Stimulated activated CD8-positive, alpha-beta memory T cell treated with anti-CD3 and anti-CD28 coated beads, Interleukin-7, amount 100 ng/mL, for 1 hour (primary cell): ENCODE measurements at regions not wholly inside any gene's neighbourhood (a gene's known extent, or its start where the extent isn't known, plus 50 kb on each side); places are given as distances from the start of the nearest gene placed in this dataset.

Experiments
- DNase-seq, 2 donors: peaks; one replicate each; pipeline ENCODE4 v3.0.0-alpha.2; 2020; ENCODE audit warnings: low read depth in 2 of 2

DNA sequence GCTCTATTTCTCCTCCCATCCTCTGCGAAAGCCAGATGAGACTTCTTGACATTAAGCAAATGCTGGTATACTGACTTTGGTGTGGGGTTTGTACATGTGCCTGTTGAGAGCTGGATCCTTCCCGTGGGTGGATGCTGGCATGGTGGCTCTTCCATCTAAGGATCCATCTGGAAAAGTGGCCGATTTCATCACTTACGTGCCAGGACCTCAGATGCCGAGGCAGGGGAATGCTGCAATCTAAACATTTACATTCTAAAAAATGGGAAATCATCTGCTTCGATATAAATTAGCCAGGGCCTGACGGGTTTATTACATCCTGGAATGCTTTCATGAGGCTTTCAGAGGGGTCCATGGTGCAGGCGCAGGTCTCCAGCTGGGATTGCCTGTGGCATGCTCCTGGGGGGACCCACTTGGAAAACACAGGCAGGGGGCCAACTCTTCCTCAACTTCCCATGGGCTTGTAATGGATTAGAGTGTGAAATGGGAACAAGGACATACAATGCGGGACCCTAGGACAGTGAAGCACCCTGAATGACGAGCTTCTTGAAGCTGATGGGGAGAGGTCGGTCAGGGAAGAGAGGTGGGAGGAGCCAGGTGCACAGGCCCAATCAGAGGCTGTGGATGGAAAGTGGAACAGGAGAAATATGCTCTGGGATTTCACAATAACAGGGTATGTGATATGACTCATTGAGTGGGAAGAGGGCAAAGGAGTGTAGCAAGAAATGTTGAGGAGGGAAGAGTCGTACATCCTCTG, 105.5 kb upstream of the PITX1 start:
- DNase-seq: no peak

DNA sequence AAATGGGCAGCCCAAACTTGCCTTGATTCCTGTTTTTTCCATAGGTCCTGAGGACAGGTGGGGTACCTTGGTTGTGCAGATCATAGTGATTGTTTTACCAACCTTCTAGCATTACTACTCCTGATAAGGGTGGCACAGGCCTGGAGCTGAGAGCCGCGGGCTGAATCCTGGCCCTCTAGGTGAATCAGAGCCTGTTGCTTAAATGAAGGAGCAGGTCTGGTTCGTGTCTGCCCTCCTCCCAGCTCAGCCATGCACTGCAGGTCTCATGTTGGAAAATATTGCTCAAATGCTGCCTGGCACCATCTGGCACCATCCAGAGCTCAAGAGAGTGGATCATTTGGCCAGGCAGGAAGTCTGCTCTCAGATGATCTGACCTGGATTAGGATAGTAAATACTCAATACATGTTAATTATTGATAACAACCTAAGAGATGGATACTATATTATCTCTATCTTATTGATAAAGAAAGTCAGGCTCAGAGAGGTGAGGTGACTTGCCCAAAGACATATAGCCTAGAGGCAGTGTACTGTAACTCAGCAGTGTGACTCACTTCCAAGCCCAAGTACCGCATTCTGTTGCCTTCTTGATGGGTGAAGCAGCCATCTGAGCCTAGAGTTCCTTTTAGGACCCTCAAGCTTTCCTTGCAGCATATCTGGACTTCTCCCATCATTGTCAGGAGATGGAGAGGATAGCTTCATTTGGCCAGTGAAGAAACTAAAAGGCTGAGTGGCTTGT, 104.3 kb upstream of the PITX1 start:
- no peak for DNase-seq

DNA sequence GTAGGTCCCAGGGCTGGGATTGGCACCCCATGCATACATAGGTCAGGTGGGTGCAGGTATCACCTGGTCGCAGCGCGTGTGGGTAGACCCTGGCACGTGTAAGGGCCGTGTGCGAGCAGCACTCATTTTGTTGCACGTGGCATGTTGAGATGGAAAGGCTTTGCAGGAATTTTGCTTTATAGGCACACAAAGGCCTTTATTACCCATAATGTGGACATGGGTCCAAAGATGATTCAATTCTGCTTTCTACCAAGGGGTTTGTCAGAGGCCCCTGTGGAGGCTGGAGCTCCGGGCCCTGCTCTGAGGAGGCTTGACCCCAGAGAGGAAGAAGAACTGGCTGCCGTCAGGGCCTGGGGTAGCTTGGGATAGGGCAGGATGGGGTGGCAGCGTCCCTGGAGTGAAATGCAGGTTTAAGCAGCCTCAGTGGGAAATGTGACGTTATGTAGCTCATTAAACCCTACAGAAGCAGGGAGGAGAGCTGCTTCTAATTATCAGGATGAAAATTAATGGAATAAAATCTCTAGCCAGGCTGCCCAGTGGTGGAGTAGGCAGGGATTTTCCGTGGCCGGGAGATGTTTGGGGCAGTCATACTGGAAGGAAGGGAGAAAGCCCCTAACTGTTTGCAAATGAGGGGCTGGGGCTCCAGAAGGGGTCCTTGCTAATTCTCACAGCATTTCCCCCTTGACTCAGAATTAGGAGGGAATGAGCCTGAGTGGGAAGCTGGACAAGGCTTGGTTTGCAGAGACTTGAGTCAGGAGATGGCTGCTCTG, 103.3 kb upstream of the PITX1 start:
- no peak for DNase-seq

DNA sequence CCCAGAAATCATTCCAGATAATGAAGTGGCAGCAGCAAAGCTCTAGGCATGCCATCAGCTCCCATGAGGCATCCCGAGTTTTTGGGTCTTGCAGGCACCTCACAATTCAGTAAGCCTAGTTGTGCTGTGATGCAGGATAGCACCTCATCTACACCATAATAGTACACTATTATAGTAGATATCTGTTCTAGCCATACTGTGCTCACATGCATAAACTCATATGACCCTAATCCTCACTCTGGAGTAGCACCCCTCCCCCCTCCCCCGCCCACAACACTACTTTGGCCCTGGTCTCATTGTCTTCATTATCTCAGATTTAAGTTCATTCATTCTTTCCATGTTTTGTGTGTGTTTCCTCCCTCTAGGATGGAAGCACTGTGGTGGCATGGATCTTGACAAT, 102.5 kb upstream of the PITX1 start:
- DNase-seq: no peak

DNA sequence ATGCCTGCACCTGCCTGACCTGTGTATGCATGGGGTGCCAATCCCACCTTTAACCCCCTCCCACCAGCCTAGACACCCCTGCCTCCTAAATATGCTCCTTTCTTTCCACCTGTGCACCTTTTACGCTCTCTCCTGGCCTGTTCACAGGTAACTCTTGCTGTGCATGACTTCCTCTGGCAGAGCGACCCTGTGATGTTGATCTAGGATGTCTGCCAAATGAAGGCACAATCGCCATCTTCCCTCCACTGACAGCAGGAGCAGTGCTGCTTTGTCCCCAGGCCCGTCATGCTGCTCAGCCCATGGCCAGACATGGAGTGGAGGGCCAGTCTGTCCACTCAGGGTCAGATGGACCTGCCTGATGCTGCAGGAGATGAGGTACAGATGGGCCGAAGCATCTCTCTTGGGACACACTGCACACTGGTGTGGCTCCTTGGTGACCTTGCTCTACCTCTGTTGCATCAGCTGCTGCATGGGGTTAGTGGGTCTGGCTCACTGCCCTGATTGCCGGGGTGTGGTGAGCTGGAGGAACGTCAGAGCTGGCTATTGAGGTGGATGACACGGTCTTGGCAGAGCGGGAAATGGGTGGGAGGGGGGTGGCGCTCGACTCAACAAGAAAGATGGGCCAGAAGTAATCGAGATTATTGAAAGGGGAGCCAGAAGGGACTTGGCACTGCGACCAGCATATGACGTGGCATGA, 101.7 kb upstream of the PITX1 start:
- DNase-seq: no peak

DNA sequence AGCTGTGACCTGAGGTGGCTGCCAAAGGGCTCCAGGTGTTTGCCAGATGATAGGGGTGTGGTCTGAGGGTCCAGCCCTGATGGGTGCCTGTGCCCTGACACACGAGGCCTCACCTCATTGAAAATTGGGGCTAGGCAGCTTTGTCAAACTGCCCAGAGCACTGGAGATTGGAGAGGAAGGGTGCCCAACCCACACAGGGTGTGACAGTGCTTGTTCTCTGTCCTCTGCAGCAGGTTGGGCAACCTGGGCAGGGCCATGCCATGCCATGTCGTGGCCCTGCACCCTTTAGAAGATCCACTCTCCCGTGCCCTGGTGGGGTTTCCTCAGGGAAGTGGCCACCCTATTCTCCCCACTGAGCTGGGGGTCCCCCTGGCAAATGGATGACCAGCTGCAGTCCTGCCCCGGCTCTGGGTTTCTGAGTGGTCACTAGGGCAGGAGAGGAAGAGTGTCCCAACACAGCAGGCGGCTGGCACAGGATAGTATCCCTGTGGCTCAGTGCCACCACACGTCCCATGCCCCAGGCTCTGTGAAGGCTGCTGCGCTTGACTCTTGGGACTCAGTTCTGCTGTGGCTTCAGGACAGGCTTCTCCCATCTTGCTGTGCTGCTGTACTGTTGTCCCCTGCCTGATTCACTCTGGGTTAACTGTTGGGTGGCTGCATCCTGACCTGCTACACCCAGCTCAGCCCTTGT, 100.8 kb upstream of the PITX1 start:
- DNase-seq: no peak

DNA sequence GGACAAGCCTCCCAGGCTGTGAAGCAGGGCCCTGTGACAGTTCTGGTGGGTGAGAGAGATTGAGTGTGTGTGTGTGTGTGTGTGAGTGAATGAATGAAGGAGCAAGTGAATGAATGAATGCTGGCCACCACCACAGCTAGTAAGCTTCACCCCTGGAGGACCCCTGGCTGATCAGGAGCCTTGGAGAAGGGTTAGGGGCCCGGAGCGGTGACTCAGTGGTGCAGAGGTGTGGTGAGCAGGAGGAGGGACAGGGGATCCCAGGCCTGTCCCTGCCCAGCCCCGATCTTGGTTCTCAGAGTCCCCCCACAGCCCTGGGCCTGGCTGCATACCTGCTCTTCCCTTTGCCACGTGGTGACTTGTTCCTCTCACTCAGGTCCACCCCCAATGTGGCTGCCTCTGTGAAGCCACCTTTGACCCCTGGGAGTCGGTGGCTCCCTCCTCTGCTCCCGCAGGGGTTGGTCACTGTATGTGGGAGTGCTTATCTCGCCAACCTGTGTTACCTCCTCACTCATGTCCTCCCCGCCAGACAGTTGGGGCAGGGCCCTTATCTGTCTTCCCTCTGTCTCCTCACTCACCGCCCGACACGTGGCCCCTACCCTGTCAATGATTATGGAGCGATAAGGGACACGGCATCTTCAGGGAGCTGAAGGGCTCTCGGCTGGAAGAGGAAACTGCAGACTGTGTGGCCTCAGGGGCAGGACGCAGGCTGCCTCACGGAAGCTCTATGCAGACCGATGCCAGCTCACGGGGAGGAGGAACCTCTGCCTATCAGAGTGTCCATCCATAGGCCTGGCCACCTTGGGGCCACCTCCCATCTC, 99.9 kb upstream of the PITX1 start:
- DNase-seq: no peak

DNA sequence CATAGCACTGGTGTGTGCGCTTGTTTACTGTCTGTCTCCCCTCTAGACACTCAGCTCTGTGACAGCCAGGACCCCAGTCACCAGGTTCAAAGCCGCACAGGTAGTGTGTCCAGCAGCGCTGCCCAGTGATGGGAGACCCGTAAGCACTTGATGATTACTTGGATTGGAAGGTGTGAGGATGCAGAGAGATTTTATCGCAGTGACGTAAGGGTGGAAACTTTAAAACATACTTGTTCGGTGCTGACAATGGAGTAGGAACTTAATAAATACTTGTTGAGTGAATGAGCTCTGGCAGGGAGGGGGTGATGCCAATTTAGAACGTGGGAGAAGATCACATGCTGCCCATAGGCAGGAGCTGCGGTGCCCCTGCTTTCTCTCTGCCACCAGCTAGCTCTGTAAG, 99.2 kb upstream of the PITX1 start:
- DNase-seq: no peak

DNA sequence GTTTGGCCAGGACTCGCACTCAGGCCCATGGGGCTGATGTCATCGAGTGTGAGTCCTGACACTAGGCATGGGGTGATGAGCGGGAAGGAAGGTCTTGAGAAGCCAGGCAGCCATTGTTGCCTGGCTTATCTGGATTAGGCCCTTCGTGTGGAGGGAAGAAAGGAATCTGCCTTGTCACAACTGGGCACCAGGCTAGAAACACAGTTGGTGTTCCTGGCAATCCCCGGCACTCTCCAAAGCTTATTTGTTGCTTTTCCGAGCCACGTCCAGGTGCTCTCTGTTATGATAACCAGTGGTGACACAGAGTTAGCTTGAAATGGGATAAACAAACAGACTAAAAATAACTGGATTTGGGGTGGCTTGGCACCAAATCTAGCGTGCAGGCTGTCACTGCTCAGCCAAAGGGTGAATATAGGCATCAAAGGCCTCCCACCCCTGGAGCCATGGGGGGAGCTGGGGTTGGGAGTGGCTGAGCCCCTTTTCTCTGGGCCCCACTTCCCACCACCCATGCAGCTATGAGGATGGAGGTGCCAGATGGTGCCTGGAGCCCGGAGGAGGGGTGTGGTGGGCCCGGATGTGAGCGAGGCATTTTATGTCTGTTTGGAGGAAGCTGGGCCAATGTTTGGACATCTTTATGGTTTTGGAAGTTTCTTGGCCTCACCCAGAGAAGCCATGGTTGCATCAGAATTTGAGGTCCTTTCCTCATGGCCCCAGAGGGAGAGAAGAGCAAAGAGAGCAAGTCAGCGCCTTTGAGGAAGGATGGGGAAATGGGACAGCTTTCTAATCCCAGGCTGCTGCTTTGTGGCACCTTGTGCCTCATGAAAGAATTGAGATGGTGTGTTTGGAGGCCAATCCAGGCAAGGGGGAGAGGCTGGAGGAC, 98.0 kb upstream of the PITX1 start:
- no peak for DNase-seq

DNA sequence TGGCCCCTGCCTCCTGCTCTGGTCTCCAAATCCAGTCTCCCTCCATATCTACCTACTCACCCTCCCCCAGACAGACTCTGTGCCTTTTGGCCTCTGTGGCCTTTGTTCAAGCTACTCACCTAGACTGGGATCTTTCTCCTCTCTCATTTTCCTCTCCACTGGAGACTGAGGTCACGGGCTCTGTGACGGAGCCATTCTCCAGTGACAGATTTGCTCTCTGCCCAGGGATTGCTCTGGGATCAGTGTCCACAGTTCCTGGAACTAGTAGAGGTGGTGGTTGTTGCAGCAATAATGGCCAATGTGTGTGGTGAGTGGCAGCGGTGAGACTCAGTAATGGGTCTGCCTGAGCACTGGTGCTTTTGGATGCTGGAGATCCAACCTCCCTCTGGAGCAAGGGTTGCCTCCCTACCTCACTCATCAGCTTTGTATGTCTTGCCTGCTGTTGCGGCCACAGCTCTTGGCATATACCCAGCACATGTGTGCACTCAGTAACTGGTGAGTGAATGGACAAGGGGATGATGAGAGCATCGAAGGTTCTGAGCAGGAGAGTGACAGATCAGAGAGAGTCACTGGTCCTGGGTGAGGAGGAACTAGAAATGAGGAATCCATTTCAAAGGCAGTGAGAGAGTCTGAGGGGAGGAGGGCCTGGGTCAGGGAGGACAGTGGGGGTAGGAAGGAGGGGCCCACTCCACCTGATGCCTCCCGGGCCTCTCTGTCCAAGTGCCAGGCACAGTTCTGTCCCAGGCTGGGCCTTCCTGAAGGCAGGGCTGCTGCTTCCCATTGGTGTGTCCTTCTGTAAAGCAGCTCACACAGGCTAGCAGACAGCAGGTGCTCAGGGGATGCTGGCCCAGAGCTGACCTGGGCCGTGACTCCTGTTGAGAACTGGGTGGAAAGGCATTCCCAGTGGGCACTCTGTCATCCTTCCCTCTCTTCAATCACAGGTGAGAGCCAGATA, 96.5 kb upstream of the PITX1 start:
- no peak for DNase-seq

DNA sequence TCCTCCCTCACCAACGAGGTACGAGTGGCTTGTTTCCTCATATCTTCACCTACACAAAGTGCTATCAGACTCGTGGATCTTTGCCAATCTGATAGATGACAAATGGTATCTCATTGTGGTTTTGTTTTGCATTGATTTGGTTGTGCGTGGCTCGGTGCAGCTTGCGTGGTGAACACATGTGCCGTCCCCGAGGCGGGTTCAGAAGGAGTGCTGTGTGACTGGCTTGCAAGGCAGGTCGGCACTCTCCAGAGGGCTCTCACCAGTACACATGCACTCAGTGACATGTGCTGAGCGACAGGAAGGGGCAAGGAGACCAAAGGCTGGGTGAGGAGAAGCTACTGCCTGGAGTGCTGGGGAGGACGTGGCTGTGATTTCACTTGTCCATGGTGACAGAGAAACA, 95.3 kb upstream of the PITX1 start:
- DNase-seq: no peak

DNA sequence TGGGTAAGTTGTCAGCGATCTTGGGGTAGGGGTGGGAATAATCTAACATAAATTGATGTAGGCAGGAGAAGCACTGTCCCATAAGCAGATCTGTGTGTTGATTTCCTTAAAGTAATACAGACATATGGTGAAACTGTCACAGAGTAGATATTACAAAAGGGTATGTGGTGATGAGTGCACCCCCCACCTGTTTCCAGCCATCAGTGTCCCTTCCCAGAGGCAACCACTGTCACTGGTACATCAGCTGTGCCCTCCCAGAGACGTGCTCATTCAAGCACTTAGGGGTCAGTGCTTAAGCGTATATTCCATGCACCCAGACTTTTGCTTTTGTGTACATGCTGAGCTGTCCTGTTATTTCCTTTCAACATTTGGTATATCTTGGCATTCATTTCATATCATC, 94.3 kb upstream of the PITX1 start:
- no peak for DNase-seq

DNA sequence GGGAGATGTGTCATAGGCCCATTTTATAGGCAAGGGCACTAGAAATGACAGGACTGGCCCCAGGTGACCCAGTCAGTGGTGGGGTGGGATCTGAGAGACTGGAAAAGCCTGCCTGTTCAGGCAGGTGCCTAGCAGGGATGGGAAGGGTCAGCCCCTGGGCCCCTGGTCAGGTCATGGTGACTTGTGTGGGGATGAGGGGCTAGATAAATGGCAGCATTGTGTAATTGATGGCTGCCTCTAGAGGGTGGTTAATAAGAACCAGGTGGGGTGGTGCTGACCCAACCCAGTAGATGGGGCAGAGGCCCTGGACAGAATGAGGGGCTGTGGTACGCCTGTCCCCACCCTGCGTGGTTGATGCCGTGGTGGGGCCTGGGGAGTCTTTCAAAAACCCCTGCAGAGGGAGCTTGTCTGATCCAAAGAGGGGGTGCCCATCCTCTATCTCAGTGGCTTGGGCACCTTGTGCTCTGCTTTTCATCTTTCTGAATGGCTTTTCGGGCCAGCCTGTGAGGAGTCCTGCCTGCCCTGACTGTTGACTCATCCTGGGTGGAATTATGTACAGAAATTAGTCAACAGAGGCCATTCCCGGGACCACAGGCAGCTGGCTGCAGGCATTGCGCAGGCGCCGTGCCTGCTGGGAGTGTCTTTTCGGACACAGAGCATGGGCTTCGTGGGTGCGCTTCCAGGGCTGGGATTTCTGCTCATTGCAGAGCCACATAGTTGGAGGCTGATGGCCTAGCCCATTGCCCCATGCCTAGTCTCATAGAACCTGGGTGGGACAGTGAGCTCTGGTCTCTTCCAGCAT, 93.6 kb upstream of the PITX1 start:
- no peak for DNase-seq

DNA sequence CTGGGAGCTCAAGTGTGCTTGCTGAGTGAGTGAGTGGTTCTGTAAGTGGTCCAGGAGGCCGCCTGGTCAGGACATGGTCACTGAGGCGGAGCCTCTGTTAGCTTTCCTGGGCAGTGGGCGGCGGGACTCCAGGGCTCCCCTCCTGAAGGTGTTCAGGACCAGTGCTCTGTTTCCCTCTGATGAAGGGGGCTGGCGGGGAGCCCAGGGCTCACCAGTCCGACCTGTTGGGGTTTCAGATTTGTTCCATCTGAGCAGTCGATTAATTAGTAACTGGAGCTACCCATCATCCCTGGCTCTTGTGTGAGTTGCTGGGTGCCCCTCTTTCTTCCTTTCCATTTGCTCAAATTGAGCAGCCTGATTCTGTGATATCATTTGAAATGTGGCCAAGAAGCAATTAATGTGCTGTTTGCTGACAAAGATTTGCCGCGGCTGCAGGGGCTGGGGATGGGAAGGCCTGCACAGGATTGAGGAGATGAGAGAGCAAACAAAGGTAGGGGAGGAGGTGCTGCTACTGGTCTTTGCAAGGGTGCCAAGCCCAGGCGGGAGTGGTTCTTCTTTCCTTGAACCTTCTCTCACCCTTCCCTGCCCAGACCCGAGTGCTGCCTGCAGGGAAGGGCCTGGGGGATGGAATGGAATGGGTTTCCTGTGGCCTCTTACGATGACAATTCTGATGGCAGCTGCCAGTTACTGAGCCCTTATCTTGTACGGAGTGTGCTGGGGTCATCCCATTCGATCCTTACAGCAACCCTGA, 92.8 kb upstream of the PITX1 start:
- DNase-seq: no peak

DNA sequence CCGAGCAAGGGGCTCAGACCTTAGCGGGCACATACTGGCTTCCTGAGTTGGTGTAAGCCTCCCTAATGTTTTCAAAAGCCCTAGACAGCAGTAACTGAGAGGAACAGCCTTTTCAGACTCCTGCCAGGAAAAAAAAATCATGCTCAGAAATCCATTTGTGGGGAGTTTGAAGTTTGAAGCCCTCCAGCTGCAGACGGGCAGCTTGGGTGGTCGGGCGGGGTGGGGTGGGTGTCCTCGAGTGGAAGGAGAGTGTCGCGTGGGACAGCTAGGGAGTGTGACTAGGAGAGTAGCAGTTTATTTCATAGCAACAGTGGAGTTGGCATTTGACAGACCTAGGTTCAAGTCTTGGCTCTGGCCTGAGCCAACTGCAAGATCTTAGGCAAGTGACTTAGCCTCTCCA, 90.7 kb upstream of the PITX1 start:
- no peak for DNase-seq

DNA sequence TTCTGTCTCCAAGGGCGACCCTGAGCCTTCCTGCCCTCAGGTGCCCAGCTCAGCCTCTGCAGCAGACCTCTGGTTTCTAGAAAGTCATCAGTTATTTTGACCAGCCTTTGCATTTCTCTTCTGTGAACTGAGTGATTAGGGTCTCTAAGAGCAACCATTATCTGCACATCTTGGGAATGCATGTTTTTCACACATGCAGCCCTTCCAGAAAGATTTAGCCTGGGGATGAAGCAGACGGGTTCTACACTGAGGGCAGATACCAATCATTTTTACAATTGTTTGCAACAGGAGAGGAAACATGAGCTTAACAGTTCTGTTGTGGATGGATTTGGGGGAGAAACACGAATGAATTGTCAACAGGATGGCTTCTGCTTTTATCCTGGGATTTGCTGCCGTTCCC, 90.1 kb upstream of the PITX1 start:
- no peak for DNase-seq

DNA sequence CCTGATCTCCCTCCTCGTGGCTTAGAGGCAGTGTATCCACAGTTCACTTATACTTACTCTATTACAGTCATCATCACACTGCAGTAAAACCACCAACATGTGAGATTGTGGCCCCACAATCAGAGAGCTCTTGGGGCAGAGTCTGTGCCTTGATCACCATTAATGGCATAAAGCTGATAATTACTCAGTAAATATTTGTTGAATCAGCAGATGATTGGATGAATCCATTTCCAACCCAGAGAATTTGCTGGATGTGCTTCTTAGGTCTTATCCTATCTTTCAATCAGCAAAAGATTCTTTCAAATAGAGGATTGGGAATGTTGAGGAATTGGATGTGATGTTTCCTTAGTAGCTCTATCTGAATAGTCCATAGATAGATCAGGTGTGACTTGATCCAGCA, 88.8 kb upstream of the PITX1 start:
- DNase-seq: no peak
